ENCODE measurements at regions not wholly inside any gene's neighbourhood (a gene's known extent, or its start where the extent isn't known, plus 50 kb on each side); places are given as distances from the start of the nearest gene placed in this dataset.
"Not testable (repeated sequence)": the region's sequence is repeated elsewhere in the genome, so short reads cannot be mapped to it uniquely, and the experiment has no call there.

DNA sequence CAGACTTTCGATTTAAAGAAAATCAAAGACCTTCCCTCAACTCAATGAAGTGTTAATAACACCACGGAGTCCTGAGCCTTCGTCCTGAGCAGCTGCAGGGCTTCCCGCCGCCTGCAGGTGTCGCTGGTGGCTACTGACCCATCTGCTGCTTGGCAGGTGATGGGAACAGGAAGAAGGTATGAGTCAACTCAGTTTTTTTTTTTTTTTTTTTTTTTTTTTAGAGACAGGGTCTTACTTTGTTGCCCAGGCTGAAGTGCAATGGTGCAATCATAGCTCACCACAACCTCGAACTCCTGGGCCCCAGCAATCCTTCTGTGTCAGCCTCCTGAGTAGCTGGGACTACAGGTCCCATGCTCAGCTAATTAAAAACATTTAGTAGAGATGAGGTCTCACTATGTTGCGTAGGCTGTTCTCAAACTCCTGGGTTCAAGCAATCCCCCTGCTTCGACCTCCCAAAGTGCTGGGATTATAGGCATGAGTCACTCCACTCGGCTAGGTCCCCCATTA is 185.7 kb upstream of the IL12B start:
- Histone ChIP-seq H3K36me3 (ENCODE audit: low read depth) (no peaks in the 10 kb centered on the region), H3K9me2 (ENCODE audit: insufficient read depth) (no peaks in the 10 kb centered on the region), H3F3A (ENCODE audit: insufficient read depth) (peaks cover 6% of the 10 kb centered on the region; the same call in 1 of the 2 replicates), H3K4me2 (ENCODE audit: unreplicated experiment) (no peak overlapping the region), H3K9ac (no peak overlapping the region), H4K20me1 (ENCODE audit: insufficient read depth) (no peaks in the 10 kb centered on the region), H2AFZ (no peak overlapping the region), H3K27me3 (replicated peaks; ENCODE audit: insufficient read depth) (no peaks in the 10 kb centered on the region), H3K79me2 (ENCODE audit: insufficient read depth) (no peaks in the 10 kb centered on the region), H3K4me3 (no peak overlapping the region), H3K9me3 (ENCODE audit: low read depth) (no peaks in the 10 kb centered on the region), H3K27ac (no peak overlapping the region), H3K4me1 (ENCODE audit: insufficient read depth) (peaks cover 27% of the 10 kb centered on the region)
- in situ Hi-C loops (cut with MboI) = no loop called here
- 64 to 69% methylated on average over 10 of the region's 10 CpGs for WGBS, 2 experiments (ENCODE audit: low coverage in 1 of 2, low lambda C conversion rate in 2 of 2, missing lambda C conversion rate in 2 of 2)
- DNase-seq = peak; percentile 56
- TF ChIP-seq EZH2phosphoT487 (IDR thresholded peaks at IDR 0.05; ENCODE audit: insufficient read depth, low read depth) = no peak
- TF ChIP-seq EZH2 (IDR thresholded peaks at IDR 0.05; ENCODE audit: insufficient read depth, poor library complexity, severe bottlenecking) = no peak

DNA sequence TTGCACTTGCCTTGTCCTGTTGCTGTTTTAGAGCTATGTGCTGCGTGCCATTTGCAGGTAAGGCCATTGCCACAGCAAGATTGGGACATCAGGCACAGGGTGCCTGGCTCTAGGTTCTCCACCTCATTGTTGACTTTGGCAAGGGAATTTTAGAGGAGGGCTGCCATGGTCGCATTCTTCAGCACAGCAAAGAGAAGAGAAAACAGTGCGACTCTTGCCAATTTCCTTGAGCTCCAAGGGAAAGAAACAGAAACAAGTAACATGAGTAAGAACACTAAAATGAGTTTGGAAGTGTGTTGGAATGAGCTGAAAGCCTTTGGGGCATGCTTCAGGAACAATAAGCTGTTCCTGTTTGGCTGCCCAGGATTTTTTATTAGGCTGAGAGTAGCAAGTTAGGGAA is 188.1 kb upstream of the IL12B start:
- no peak overlapping the region for H3K27ac ChIP-seq
- no peak overlapping the region for H3K4me3 ChIP-seq
- H3K27me3 ChIP-seq (replicated peaks; ENCODE audit: insufficient read depth) = no peaks in the 10 kb centered on the region
- no peaks in the 10 kb centered on the region for H3K36me3 ChIP-seq (ENCODE audit: low read depth)
- H3K4me2 ChIP-seq (ENCODE audit: unreplicated experiment) = no peak overlapping the region
- no peaks in the 10 kb centered on the region for H3K9me2 ChIP-seq (ENCODE audit: insufficient read depth)
- no peak overlapping the region for H2AFZ ChIP-seq
- no peaks in the 10 kb centered on the region for H3K9me3 ChIP-seq (ENCODE audit: low read depth)
- TF ChIP-seq EZH2 (IDR thresholded peaks at IDR 0.05; ENCODE audit: insufficient read depth, poor library complexity, severe bottlenecking) (no peak), EZH2phosphoT487 (IDR thresholded peaks at IDR 0.05; ENCODE audit: insufficient read depth, low read depth) (no peak)
- H3F3A ChIP-seq (ENCODE audit: insufficient read depth) = peaks cover 6% of the 10 kb centered on the region; the same call in 1 of the 2 replicates
- no peaks in the 10 kb centered on the region for H4K20me1 ChIP-seq (ENCODE audit: insufficient read depth)
- in situ Hi-C loops (cut with MboI) = no loop called here
- 37 to 47% methylated on average over 3 of the region's 3 CpGs for WGBS, 2 experiments (ENCODE audit: low coverage in 1 of 2, low lambda C conversion rate in 2 of 2, missing lambda C conversion rate in 2 of 2)
- no peaks in the 10 kb centered on the region for H3K79me2 ChIP-seq (ENCODE audit: insufficient read depth)
- no peak overlapping the region for H3K9ac ChIP-seq
- DNase-seq = peak; percentile 53
- H3K4me1 ChIP-seq (ENCODE audit: insufficient read depth) = peaks cover 14% of the 10 kb centered on the region

DNA sequence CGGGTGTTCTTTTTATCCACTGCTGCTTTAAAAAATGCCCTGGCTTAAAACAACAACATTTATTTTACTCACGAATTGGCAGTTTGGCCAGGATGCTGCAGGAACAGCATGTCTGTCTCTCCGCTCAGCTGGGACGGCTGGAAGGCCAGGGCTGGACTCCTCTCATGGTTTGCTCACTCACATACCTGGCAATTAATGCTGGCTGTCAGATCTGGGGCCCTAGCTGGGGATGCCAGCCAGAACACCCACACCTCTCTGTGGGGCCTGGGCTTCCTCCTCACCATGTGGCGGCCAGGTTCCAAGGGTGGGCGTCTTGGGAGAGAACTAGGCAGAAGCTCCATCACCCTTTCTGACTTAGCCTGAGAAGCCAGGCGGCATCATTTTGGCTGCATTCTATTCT is 189.1 kb upstream of the IL12B start:
- H3K27me3 ChIP-seq (replicated peaks; ENCODE audit: insufficient read depth) = no peaks in the 10 kb centered on the region
- H3K4me2 ChIP-seq (ENCODE audit: unreplicated experiment) = no peak overlapping the region
- peaks cover 6% of the 10 kb centered on the region; the same call in 1 of the 2 replicates for H3F3A ChIP-seq (ENCODE audit: insufficient read depth)
- H3K9me3 ChIP-seq (ENCODE audit: low read depth) = no peaks in the 10 kb centered on the region
- H3K79me2 ChIP-seq (ENCODE audit: insufficient read depth) = no peaks in the 10 kb centered on the region
- H3K9me2 ChIP-seq (ENCODE audit: insufficient read depth) = no peaks in the 10 kb centered on the region
- peak; percentile 47 for DNase-seq
- H3K27ac ChIP-seq = no peak overlapping the region
- H3K9ac ChIP-seq = no peak overlapping the region
- in situ Hi-C loops (cut with MboI) = no loop called here
- no peak overlapping the region for H3K4me3 ChIP-seq
- TF ChIP-seq EZH2 (IDR thresholded peaks at IDR 0.05; ENCODE audit: insufficient read depth, poor library complexity, severe bottlenecking) (no peak), EZH2phosphoT487 (IDR thresholded peaks at IDR 0.05; ENCODE audit: insufficient read depth, low read depth) (no peak)
- no peak overlapping the region; the same call in 1 of the 2 replicates for H2AFZ ChIP-seq
- peaks cover 14% of the 10 kb centered on the region for H3K4me1 ChIP-seq (ENCODE audit: insufficient read depth)
- no peaks in the 10 kb centered on the region for H4K20me1 ChIP-seq (ENCODE audit: insufficient read depth)
- WGBS, 2 experiments (ENCODE audit: low coverage in 1 of 2, low lambda C conversion rate in 2 of 2, missing lambda C conversion rate in 2 of 2) = 19 to 27% methylated on average over 7 of the region's 7 CpGs
- H3K36me3 ChIP-seq (ENCODE audit: low read depth) = no peaks in the 10 kb centered on the region

DNA sequence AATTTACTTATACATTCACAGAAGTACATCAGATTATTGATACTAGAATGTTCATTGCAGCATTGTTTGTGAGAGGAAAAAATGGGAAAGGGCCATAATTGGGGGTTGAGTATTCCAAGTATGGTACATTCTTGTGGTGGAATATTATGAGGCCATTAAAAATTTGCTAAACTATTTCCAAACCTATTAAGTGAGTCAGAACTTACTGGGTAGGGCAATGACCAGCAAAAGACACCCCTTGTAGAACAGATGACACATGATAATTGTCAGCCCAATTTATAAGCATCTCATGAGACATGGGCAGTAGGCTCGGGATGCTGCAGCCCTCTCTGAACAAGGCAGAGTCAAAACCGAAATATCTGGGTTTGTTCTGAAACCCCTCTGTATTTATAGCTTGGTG is 192.6 kb upstream of the IL12B start:
- Histone ChIP-seq H3K79me2 (ENCODE audit: insufficient read depth) (no peaks in the 10 kb centered on the region), H3K36me3 (ENCODE audit: low read depth) (no peaks in the 10 kb centered on the region), H3K9me3 (ENCODE audit: low read depth) (no peaks in the 10 kb centered on the region), H3K4me1 (ENCODE audit: insufficient read depth) (peaks cover 14% of the 10 kb centered on the region), H4K20me1 (ENCODE audit: insufficient read depth) (no peaks in the 10 kb centered on the region), H3K4me3 (no peak overlapping the region), H3K9ac (no peak overlapping the region), H3K27me3 (replicated peaks; ENCODE audit: insufficient read depth) (no peaks in the 10 kb centered on the region), H3K4me2 (ENCODE audit: unreplicated experiment) (no peak overlapping the region), H2AFZ (no peak overlapping the region), H3K27ac (no peak overlapping the region), H3F3A (ENCODE audit: insufficient read depth) (peaks cover 6% of the 10 kb centered on the region; the same call in 1 of the 2 replicates), H3K9me2 (ENCODE audit: insufficient read depth) (no peaks in the 10 kb centered on the region)
- 86 to 89% methylated on average over 2 of the region's 2 CpGs for WGBS, 2 experiments (ENCODE audit: low coverage in 1 of 2, low lambda C conversion rate in 2 of 2, missing lambda C conversion rate in 2 of 2)
- in situ Hi-C loops (cut with MboI) = no loop called here
- DNase-seq = no peak
- TF ChIP-seq EZH2 (IDR thresholded peaks at IDR 0.05; ENCODE audit: insufficient read depth, poor library complexity, severe bottlenecking) = no peak
- TF ChIP-seq EZH2phosphoT487 (IDR thresholded peaks at IDR 0.05; ENCODE audit: insufficient read depth, low read depth) = no peak

DNA sequence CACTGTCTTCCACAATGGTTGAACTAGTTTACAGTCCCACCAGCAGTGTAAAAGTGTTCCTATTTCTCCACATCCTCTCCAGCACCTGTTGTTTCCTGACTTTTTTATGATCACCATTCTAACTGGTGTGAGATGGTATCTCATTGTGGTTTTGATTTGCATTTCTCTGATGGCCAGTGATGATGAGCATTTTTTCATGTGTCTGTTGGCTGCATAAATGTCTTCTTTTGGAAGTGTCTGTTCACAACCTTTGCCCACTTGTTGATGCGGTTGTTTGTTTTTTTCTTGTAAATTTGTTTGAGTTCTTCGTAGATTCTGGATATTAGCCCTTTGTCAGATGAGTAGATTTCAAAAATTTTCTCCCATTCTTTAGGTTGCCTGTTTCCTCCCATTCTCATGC is 194.0 kb upstream of the IL12B start:
- 54 to 64% methylated on average over 2 of the region's 2 CpGs for WGBS, 2 experiments (ENCODE audit: low coverage in 1 of 2, low lambda C conversion rate in 2 of 2, missing lambda C conversion rate in 2 of 2)
- H3K36me3 ChIP-seq (ENCODE audit: low read depth); H3K9me3 ChIP-seq (ENCODE audit: low read depth); DNase-seq; H3K4me3 ChIP-seq; H2AFZ ChIP-seq; H3K9ac ChIP-seq; H3K79me2 ChIP-seq (ENCODE audit: insufficient read depth); H3K9me2 ChIP-seq (ENCODE audit: insufficient read depth); H3K27me3 ChIP-seq (replicated peaks; ENCODE audit: insufficient read depth); H3F3A ChIP-seq (ENCODE audit: insufficient read depth); in situ Hi-C loops (cut with MboI); H4K20me1 ChIP-seq (ENCODE audit: insufficient read depth); H3K27ac ChIP-seq; H3K4me2 ChIP-seq (ENCODE audit: unreplicated experiment); H3K4me1 ChIP-seq (ENCODE audit: insufficient read depth): not testable (repeated sequence)

All from GM23248 (cell line).